DMS79 treated with DMSO at 0.1 percent for 48 hours (cell line): ENCODE measurements at regions not wholly inside any gene's neighbourhood (a gene's known extent, or its start where the extent isn't known, plus 50 kb on each side); places are given as distances from the start of the nearest gene placed in this dataset.
"Not testable (repeated sequence)": the region's sequence is repeated elsewhere in the genome, so short reads cannot be mapped to it uniquely, and the experiment has no call there.

Experiments used
- DNase-seq: peaks from one replicate; lab custom pipeline; 2025; lab: John Stamatoyannopoulos, UW

- no peak for DNase-seq
Observed at GRCh38 chr13:22897571-22898314, 283.0 kb upstream of the SGCG start.

DNA sequence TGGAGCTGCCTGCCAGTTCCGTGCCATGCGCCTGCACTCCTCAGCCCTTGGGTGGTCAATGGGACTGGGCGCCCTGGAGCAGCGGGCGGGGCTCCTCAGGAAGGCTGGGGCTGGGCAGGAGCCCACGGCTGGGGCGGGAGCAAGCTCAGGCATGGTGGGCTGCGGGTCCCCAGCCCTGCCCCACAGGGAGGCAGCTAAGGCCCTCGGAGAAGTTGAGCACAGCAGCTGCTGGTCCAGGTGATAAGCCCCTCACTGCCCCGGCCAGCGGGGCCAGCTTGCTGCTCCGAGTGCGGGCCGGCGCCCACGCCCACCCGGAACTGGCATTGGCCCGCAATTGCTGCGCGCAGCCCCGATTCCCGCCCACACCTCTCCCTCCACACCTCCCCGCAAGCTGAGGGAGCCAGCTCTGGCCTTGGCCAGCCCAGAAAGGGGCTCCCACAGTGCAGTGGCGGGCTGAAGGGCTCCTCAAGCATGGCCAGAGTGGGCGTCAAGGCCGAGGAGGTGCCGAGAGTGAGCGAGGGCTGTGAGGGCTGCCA lies 280.3 kb upstream of the SGCG start:
- DNase-seq: not testable (repeated sequence)

GRCh38 chr13:22903301-22903700 lies 277.5 kb upstream of the SGCG start:
- no peak for DNase-seq

GRCh38 chr13:22903925-22904324 lies 276.9 kb upstream of the SGCG start:
- no peak for DNase-seq

GRCh38 chr13:22915442-22916082 lies 265.2 kb upstream of the SGCG start:
- DNase-seq: peak; percentile 16

GRCh38 chr13:22916276-22916675 lies 264.5 kb upstream of the SGCG start:
- DNase-seq: not testable (repeated sequence)

GRCh38 chr13:22925881-22926747 lies 254.7 kb upstream of the SGCG start:
- DNase-seq: no peak

GRCh38 chr13:22926748-22927400 lies 253.9 kb upstream of the SGCG start:
- no peak for DNase-seq

GRCh38 chr13:22927845-22928244 lies 252.9 kb upstream of the SGCG start:
- not testable (repeated sequence) for DNase-seq

GRCh38 chr13:22929381-22930126 lies 251.2 kb upstream of the SGCG start:
- no peak for DNase-seq

DNA sequence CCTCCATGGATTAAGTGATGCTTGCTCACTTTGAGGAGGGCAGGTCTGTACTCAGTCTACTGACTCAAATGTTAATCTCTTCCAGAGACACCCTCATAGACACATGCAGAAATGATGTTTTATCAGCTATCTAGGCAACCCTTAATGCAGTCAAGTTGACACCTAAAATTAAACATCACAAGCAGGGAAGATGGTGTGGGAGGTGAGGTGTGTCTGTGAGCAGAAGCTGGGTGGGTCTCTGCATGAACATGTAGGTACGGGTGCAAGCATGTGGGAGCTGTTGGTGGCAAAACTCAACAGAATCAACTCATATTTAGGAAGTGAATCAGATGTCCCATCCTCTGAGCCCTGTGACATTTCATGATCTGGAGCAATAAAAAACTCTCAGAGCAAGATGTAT lies 249.2 kb upstream of the SGCG start:
- DNase-seq: no peak

DNA sequence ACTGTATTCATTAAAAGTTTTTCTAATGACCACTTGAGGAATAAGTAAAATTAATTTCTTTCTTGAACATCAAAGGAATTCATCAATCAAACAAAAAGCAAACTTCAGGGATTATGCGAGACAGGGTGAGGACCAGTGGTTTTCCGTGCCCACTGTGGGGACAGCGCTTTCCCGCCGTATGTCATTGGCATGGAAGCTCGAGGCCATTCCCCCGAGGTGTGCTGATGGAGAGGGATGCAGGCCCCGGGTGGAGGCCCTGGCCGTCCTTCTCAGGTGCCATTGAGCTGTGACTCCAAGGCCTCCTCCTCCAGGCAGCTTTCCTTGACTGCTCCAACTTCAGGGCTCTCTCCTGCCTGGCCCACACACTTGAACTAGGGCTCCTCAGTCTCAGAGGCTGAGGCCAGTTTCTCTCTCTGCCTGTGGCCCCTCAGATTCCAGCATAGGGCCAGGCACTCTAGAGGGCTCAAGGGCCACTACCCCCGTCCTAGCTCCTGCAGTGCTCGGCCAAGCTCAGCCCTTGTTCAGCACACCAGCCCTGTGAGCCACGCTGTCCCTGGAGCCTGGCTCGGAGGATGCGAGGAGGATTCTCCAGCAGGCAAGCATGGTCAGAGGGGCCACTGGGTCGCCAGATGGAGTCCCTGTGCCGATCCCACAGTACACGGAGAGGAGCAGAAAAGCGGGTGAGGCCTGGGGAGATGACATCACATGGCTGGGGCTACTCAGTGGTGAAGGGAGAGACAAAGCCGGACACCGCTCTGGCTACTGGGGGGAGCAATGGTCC lies 248.0 kb upstream of the SGCG start:
- DNase-seq: not testable (repeated sequence)

DNA sequence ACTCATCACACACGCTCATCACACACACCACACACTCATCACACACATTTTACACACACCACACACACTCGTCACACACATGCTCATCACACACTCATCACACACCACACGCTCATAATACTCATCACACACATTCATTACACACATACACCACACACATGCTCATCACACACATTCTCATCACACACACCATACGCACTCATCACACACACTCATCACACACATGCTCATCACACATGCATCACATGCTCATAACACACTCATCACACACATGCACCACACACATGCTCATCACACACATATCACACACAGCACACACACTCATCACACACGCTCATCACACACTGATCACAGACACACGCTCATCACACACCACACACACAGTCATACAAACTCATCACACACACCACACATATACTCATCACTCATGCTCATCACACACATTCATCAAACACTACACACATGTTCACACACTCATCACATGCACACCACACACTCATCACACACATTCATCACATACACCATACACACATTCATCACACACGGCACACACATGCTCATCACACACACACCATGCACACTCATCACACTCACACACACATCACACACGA lies 247.1 kb upstream of the SGCG start:
- DNase-seq: no peak

- no peak for DNase-seq
Observed at GRCh38 chr13:22934744-22935523, 245.8 kb upstream of the SGCG start.

GRCh38 chr13:22936228-22936627 lies 244.6 kb upstream of the SGCG start:
- DNase-seq: no peak

DNA sequence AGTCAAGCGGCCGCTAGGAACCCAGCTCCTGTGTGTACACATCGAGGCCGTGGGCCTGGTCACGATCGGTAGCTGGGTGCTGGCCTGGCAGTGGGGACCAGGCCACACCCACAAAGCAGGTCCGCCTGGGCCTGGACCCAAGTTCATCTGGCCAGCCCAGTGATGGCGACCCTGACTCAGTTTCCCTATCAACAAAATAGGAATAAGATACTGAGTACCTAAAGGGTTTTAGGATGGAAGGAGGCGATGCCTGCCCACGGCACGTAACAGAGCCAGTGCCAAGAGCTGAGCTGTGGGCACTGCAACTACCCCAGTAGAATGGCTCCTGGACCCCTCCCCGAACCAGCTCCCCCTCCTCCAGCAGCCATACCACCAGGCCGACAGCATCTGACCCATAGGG lies 243.5 kb upstream of the SGCG start:
- no peak for DNase-seq

- DNase-seq: no peak
Observed at GRCh38 chr13:22937953-22938352, 242.8 kb upstream of the SGCG start.

DNA sequence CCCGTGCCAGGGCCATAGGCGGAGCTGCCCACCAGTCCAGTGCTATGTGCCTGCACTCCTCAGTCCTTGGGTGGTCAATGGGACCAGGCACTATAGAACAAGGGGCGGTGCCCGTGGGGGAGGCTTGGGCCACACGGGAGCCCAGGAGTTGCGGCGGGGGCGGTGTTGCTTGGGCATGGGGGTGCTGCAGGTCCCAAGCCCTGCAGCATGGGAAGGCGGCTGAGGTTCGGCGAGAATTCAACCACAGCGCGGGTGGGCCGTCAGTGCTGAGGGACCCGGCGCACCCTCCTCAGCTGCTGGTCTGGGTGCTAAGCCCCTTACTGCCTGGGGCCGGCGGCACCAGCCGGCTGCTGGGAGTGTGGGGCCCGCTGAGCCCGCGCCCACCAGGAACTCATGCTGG lies 242.2 kb upstream of the SGCG start:
- DNase-seq: no peak

GRCh38 chr13:22939157-22939556 lies 241.6 kb upstream of the SGCG start:
- no peak for DNase-seq
